HepG2 (cell line): ENCODE measurements at regions not wholly inside any gene's neighbourhood (a gene's known extent, or its start where the extent isn't known, plus 50 kb on each side); places are given as distances from the start of the nearest gene placed in this dataset.

Source experiments
- ATAC-seq: fragments of 200-7000 bp; cut with Tn5 transposase; 3 replicates; pipeline ENCODE4 v1.9.1; 2020; ENCODE audit warnings: mild to moderate bottlenecking, moderate library complexity
- BruUV-seq: library from RNA; stranded (reverse); fragments of 400-500 nt; replicated peaks from 2 replicates; lab custom pipeline; 2021; lab: Mats Ljungman, UMichigan
- CTCF ChIA-PET: fragments of 300-600 bp; formaldehyde crosslinking; extraction: SDS; loops from one replicate; lab custom pipeline; 2021; ENCODE audit warnings: low total read pairs, inconsistent platforms, low intra/inter-chr PET ratio; lab: Yijun Ruan, JAX
- POLR2A ChIA-PET: fragments of 350-600 bp; sonication (Branson Sonifier 250); formaldehyde crosslinking; loops from one replicate; lab custom pipeline; 2020; ENCODE audit warnings: antibody characterized with exemption, inconsistent platforms; lab: Yijun Ruan, JAX
- DNase-seq: peaks from one replicate; pipeline ENCODE4 v3.0.0-alpha.2; 2015; ENCODE audit warnings: low spot score
- FAIRE-seq: peaks from 3 replicates; lab custom pipeline; 2011; peaks lifted over from hg19 to GRCh38; lab: Jason Lieb, UNC
- H2AFZ ChIP-seq: one replicate; pipeline ENCODE4 v1.6.1; 2011; ENCODE audit warnings: low read length, inconsistent platforms
- H3K27ac ChIP-seq: fragments of 300-600 bp; 3 replicates; pipeline ENCODE4 v1.8.0; 2011; ENCODE audit warnings: mixed run types, mild to moderate bottlenecking, mixed read lengths, low read length, inconsistent platforms; ENCODE audit not compliant: insufficient read depth; ENCODE audit errors: extremely low read length
- H3K27me3 ChIP-seq, 2 experiments: fragments of 200-600 bp in 1 of 2; 2 replicates in 1 of 2; 3 replicates in 1 of 2; pipeline versions ENCODE4 v1.6.0 to v1.8.0; 2011; ENCODE audit warnings: low read length in 2 of 2, mild to moderate bottlenecking in 2 of 2, moderate library complexity in 2 of 2, inconsistent platforms in 1 of 2; ENCODE audit not compliant: insufficient read depth in 2 of 2, control insufficient read depth in 1 of 2
- H3K36me3 ChIP-seq, 2 experiments: fragments of 200-600 bp in 1 of 2; replicated peaks in 1 of 2; 2 replicates in 1 of 2; 3 replicates in 1 of 2; pipeline versions ENCODE4 v1.5.1 to v1.8.0; 2011; ENCODE audit warnings: low read length in 2 of 2, inconsistent platforms in 1 of 2; ENCODE audit not compliant: insufficient read depth in 2 of 2, control insufficient read depth in 1 of 2
- H3K4me1 ChIP-seq: 2 replicates; pipeline ENCODE4 v1.5.1; 2012; ENCODE audit warnings: low read length, inconsistent platforms; ENCODE audit not compliant: insufficient read depth
- H3K4me2 ChIP-seq: 2 replicates; pipeline ENCODE4 v1.6.0; 2011; ENCODE audit warnings: low read depth, low read length, inconsistent platforms
- H3K4me3 ChIP-seq, 3 experiments: fragments of 200-600 bp in 1 of 3; sonication (generic), shearing (Covaris generic) in 1 of 3; replicated peaks in 1 of 3; 2 replicates each; pipeline ENCODE4 v1.5.1; 2011 to 2016; ENCODE audit warnings: low read length in 3 of 3, inconsistent platforms in 2 of 3, low read depth in 2 of 3, mild to moderate bottlenecking in 2 of 3, control low read depth in 1 of 3, mixed read lengths in 1 of 3; ENCODE audit not compliant: insufficient read depth in 1 of 3
- H3K79me2 ChIP-seq: one replicate; pipeline ENCODE4 v1.6.1; 2011; ENCODE audit warnings: low read length, inconsistent platforms; ENCODE audit not compliant: insufficient read depth
- H3K9ac ChIP-seq: 2 replicates; pipeline ENCODE4 v1.6.0; 2011; ENCODE audit warnings: mild to moderate bottlenecking, low read depth, low read length, inconsistent platforms; ENCODE audit not compliant: insufficient read depth
- H3K9me3 ChIP-seq: 2 replicates; pipeline ENCODE4 v1.5.1; 2012; ENCODE audit warnings: mild to moderate bottlenecking, low read length
- H4K20me1 ChIP-seq: 2 replicates; pipeline ENCODE4 v1.6.0; 2011; ENCODE audit warnings: inconsistent platforms, mild to moderate bottlenecking, low read length, moderate library complexity; ENCODE audit not compliant: insufficient read depth
- AHR ChIP-seq: IDR thresholded peaks from 2 replicates; pipeline ENCODE4 v1.6.1; 2018; ENCODE audit warnings: missing genetic modification reagents, missing compliant biosample characterization
- CBX1 ChIP-seq: IDR thresholded peaks from one replicate; pipeline ENCODE4 v1.6.1; 2016; ENCODE audit warnings: antibody characterized with exemption, low read depth
- ETV6 ChIP-seq: sonication (generic); formaldehyde crosslinking; conservative IDR thresholded peaks from 2 replicates; pipeline ENCODE4 v1.4.0; 2020; ENCODE audit warnings: missing genetic modification reagents
- KAT8 ChIP-seq: IDR thresholded peaks from 2 replicates; pipeline ENCODE4 v1.6.1; 2016; ENCODE audit warnings: missing genetic modification reagents, missing compliant biosample characterization
- TRIM24 ChIP-seq: sonication (generic); formaldehyde crosslinking; IDR thresholded peaks from 2 replicates; pipeline ENCODE4 v1.8.0; 2022; ENCODE audit warnings: mild to moderate bottlenecking, missing genetic modification reagents
- ZNF18 ChIP-seq: sonication (generic); formaldehyde crosslinking; IDR thresholded peaks from 2 replicates; pipeline ENCODE4 v1.8.0; 2022; ENCODE audit warnings: mild to moderate bottlenecking, missing genetic modification reagents; ENCODE audit not compliant: insufficient replicate concordance
- ZNF782 ChIP-seq: sonication (generic); formaldehyde crosslinking; IDR thresholded peaks from 2 replicates; pipeline ENCODE4 v1.4.0; 2020; ENCODE audit warnings: missing genetic modification reagents, mild to moderate bottlenecking, borderline replicate concordance
- ZSCAN30 ChIP-seq: sonication (generic); formaldehyde crosslinking; IDR thresholded peaks from 2 replicates; pipeline ENCODE4 v1.5.0; 2020; ENCODE audit warnings: mild to moderate bottlenecking, missing genetic modification reagents
- WGBS: methylation state at CpG from one replicate; pipeline ENCODE4 v1.1.6; 2017; ENCODE audit warnings: low lambda C conversion rate; 5-methylcytosine and 5-hydroxymethylcytosine counted together
- in situ Hi-C: cut with HindIII; loops from 2 replicates; pipeline ENCODE4 v1.10.0; 2017; ENCODE audit warnings: low pct_unique_long_range_greater_than_20kb; ENCODE audit not compliant: extremely low pct_ligation_motif_present
- intact Hi-C: fragments of 100-400 bp; cut with micrococcal nuclease; formaldehyde crosslinking; loops from one replicate; pipeline ENCODE4 v1.10.0; 2022; ENCODE audit not compliant: unreplicated experiment
- TF ChIP-seq, protein P1 (sequence below): sonication (generic); formaldehyde crosslinking; IDR thresholded peaks from 2 replicates; pipeline ENCODE4 v1.5.0; 2020; ENCODE audit warnings: mild to moderate bottlenecking, missing genetic modification reagents, moderate library complexity
- TF ChIP-seq, protein P2 (sequence below): sonication (generic); formaldehyde crosslinking; IDR thresholded peaks from one replicate; pipeline ENCODE4 v1.5.1; 2020; ENCODE audit warnings: mild to moderate bottlenecking, missing genetic modification reagents; ENCODE audit errors: not compliant biosample characterization
- TF ChIP-seq, protein P3 (sequence below): sonication (generic); formaldehyde crosslinking; IDR thresholded peaks from 2 replicates; pipeline ENCODE4 v1.4.0; 2020; ENCODE audit warnings: mild to moderate bottlenecking, missing genetic modification reagents

GRCh38 chr12:89243771-89244170 is 108.5 kb downstream of the DUSP6 start:
- H3K79me2 ChIP-seq = no peaks in the 10 kb centered on the region
- WGBS = 11% methylated on average over 1 of the region's 1 CpG
- H3K4me1 ChIP-seq = peaks cover 12% of the 10 kb centered on the region
- no peaks in the 10 kb centered on the region for H3K36me3 ChIP-seq
- intact Hi-C loops = no loop called here
- no TSS peak for BruUV-seq
- ChIA-PET CTCF (no interaction called here), POLR2A (no interaction called here)
- no peak overlapping the region for H3K27ac ChIP-seq
- H3K27me3 ChIP-seq = no peaks in the 10 kb centered on the region; a peak in 1 of 5 replicates
- no peak for DNase-seq
- no peak overlapping the region for H2AFZ ChIP-seq
- no peak overlapping the region for H3K4me3 ChIP-seq
- in situ Hi-C loops = no loop called here
- H3K4me2 ChIP-seq = no peak overlapping the region
- no peaks in the 10 kb centered on the region for H3K9me3 ChIP-seq
- H4K20me1 ChIP-seq = no peaks in the 10 kb centered on the region
- FAIRE-seq = no peak
- no peak for ATAC-seq
- H3K9ac ChIP-seq = no peak overlapping the region
- TF ChIP-seq ZNF18 (no peak), ZSCAN30 (no peak), ETV6 (CRISPR knock-in tag) (no peak), TRIM24 (CRISPR knock-in tag) (no peak), AHR (CRISPR knock-in tag) (no peak), KAT8 (CRISPR knock-in tag) (no peak), ZNF782 (no peak), CBX1 (no peak)
- TF ChIP-seq, protein P1, sequence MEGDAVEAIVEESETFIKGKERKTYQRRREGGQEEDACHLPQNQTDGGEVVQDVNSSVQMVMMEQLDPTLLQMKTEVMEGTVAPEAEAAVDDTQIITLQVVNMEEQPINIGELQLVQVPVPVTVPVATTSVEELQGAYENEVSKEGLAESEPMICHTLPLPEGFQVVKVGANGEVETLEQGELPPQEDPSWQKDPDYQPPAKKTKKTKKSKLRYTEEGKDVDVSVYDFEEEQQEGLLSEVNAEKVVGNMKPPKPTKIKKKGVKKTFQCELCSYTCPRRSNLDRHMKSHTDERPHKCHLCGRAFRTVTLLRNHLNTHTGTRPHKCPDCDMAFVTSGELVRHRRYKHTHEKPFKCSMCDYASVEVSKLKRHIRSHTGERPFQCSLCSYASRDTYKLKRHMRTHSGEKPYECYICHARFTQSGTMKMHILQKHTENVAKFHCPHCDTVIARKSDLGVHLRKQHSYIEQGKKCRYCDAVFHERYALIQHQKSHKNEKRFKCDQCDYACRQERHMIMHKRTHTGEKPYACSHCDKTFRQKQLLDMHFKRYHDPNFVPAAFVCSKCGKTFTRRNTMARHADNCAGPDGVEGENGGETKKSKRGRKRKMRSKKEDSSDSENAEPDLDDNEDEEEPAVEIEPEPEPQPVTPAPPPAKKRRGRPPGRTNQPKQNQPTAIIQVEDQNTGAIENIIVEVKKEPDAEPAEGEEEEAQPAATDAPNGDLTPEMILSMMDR = no peak
- TF ChIP-seq, protein P2, sequence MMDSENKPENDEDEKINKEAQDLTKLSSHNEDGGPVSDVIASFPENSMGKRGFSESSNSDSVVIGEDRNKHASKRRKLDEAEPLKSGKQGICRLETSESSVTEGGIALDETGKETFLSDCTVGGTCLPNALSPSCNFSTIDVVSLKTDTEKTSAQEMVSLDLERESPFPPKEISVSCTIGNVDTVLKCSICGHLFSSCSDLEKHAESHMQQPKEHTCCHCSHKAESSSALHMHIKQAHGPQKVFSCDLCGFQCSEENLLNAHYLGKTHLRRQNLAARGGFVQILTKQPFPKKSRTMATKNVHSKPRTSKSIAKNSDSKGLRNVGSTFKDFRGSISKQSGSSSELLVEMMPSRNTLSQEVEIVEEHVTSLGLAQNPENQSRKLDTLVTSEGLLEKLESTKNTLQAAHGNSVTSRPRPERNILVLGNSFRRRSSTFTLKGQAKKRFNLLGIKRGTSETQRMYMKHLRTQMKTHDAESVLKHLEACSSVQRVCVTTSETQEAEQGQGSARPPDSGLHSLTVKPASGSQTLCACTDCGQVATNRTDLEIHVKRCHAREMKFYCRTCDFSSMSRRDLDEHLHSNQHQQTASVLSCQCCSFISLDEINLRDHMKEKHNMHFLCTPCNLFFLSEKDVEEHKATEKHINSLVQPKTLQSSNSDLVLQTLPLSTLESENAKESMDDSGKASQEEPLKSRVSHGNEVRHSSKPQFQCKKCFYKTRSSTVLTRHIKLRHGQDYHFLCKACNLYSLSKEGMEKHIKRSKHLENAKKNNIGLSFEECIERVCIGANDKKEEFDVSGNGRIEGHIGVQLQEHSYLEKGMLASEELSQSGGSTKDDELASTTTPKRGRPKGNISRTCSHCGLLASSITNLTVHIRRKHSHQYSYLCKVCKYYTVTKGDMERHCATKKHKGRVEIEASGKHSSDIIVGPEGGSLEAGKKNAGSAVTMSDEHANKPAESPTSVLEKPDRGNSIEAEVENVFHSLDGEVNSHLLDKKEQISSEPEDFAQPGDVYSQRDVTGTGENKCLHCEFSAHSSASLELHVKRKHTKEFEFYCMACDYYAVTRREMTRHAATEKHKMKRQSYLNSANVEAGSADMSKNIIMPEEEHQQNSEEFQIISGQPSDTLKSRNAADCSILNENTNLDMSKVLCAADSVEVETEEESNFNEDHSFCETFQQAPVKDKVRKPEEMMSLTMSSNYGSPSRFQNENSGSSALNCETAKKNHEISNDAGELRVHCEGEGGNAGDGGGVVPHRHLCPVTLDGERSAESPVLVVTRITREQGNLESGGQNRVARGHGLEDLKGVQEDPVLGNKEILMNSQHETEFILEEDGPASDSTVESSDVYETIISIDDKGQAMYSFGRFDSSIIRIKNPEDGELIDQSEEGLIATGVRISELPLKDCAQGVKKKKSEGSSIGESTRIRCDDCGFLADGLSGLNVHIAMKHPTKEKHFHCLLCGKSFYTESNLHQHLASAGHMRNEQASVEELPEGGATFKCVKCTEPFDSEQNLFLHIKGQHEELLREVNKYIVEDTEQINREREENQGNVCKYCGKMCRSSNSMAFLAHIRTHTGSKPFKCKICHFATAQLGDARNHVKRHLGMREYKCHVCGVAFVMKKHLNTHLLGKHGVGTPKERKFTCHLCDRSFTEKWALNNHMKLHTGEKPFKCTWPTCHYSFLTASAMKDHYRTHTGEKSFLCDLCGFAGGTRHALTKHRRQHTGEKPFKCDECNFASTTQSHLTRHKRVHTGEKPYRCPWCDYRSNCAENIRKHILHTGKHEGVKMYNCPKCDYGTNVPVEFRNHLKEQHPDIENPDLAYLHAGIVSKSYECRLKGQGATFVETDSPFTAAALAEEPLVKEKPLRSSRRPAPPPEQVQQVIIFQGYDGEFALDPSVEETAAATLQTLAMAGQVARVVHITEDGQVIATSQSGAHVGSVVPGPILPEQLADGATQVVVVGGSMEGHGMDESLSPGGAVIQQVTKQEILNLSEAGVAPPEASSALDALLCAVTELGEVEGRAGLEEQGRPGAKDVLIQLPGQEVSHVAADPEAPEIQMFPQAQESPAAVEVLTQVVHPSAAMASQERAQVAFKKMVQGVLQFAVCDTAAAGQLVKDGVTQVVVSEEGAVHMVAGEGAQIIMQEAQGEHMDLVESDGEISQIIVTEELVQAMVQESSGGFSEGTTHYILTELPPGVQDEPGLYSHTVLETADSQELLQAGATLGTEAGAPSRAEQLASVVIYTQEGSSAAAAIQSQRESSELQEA (CRISPR knock-in tag) = no peak
- TF ChIP-seq, protein P3, sequence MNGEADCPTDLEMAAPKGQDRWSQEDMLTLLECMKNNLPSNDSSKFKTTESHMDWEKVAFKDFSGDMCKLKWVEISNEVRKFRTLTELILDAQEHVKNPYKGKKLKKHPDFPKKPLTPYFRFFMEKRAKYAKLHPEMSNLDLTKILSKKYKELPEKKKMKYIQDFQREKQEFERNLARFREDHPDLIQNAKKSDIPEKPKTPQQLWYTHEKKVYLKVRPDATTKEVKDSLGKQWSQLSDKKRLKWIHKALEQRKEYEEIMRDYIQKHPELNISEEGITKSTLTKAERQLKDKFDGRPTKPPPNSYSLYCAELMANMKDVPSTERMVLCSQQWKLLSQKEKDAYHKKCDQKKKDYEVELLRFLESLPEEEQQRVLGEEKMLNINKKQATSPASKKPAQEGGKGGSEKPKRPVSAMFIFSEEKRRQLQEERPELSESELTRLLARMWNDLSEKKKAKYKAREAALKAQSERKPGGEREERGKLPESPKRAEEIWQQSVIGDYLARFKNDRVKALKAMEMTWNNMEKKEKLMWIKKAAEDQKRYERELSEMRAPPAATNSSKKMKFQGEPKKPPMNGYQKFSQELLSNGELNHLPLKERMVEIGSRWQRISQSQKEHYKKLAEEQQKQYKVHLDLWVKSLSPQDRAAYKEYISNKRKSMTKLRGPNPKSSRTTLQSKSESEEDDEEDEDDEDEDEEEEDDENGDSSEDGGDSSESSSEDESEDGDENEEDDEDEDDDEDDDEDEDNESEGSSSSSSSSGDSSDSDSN = no peak
